IPS-NIHi7 (cell line): ENCODE measurements at regions not wholly inside any gene's neighbourhood (a gene's known extent, or its start where the extent isn't known, plus 50 kb on each side); places are given as distances from the start of the nearest gene placed in this dataset.
"Not testable (repeated sequence)": the region's sequence is repeated elsewhere in the genome, so short reads cannot be mapped to it uniquely, and the experiment has no call there.

Experiments used
- DNase-seq: peaks from one replicate; pipeline ENCODE4 v3.0.0; 2012; ENCODE audit warnings: mixed read lengths; ENCODE audit errors: extremely low spot score

DNA sequence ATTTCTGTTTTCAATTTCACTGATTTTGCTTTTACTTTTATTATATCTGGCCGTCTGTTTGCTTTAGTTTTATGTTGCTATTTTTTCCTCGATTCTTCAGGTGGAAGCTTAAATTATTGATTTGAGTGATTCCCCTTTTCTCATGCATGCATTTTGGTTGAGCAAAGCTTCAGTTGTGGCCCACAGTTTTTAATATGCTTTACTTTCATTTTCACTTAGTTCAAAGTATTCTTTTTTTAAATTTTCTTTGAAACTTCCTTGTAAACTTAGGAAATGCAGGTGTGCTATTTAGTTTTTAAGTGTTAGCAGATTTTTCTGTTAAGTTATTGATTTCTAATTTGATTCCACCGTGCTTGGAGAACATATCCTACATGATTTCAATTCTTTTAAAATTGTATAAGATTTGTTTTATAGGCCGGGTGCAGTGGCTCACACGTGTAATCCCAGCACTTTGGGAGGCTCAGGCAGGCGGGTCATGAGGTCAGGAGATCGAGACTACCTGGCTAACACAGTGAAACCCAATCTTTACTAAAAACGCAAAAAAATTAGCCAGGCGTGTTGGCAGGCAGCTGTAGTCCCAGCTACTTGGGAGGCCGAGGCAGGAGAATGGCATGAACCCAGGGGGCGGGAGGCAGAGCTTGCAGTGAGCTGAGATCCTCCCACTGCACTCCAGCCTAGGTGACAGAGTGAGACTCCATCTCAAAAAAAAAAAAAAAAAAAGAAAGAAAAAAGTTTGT lies 531.2 kb downstream of the KIF2B start:
- DNase-seq, result no peak

DNA sequence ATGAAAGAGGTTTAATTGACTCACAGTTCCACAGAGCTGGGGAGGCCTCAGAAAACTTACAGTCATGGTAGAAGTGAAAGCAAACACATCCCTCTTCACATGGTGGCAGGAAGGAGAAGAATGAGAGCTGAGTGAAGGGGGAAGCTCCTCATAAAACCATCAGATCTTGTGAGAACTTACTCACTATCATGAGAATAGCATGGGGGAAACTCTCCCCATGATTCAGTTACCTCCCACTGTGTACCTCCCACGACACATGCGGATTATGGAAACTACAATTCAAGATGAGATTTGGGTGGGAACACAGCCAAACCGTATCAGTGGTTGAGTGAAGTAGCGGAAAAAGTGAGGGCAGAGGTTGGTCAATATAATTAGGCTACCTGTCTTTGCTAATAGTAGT lies 538.3 kb downstream of the KIF2B start:
- DNase-seq, result not testable (repeated sequence)

- no peak for DNase-seq
Measured at GRCh38 chr17:54368906-54369305, 531.7 kb upstream of the TOM1L1 start.

DNA sequence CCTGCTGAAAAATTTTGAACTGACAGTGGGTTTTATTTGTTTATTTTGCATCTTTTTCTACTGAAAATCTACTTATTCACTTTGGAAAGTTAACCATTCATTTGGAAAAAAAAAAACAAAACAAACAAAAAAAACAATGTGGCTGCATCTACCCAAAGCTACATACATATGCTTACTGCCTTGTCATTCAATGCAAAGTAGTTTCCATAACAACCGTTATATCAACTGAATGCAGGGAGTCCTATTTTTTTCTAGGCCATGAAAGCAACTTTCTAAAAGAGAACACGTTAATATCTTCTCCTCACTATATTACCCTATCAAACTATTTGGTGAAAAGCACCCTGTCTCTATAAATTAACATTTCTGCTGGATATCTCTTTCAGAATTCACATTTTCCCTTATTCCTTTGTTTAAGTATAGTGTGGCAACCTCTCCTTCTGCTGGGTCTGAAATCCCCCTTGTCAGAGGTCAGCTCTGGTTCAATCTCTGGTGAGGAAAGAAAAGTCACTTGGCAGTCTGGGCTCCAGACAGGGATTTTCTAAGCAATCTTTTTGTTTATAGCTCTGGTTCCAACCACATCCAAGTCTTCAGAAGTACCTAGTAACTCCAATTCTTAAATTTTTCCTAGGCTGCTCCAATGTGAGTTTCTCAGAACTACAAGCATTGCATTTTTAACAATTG lies 528.4 kb upstream of the TOM1L1 start:
- peak; percentile 14 for DNase-seq

DNA sequence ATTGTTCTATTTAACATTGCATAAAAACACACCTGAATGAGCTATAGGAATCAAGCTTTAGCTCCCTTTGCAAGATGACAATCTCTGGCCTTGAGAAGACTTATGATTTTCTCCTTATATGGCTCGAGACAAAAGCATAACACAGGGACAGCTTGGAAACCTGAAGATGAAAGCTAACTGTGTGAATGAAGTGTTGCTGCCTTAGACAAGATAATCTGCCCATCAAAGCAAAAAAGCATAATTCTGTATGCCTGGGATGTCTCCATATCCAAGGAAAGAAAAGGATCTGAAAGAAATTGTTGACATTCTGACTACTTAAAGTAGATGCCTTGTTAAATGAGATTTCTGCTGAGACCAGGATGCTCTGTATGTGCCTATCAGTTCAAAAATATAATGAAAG lies 526.7 kb upstream of the TOM1L1 start:
- no peak for DNase-seq

GRCh38 chr17:54376409-54376808 lies 524.2 kb upstream of the TOM1L1 start:
- DNase-seq, result not testable (repeated sequence)

DNA sequence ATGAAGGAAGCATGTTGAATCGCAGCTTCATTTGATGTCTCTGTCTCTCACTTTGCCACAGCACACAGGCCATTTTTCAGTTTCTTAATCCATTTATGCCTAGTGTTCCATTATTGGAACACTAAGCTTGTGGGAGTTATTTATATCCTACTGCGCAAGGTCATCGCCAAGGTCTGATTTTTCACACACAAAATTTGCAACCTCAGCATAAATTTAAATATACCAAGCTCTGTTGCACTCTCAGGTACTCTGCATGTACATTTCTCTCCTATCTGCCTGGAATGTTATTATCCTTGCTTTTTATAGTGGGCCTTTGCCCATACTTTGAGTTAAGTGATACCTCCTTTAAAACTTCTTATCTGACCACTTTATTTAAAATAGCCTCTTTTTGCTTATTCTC lies 519.2 kb upstream of the TOM1L1 start:
- DNase-seq, result no peak

DNA sequence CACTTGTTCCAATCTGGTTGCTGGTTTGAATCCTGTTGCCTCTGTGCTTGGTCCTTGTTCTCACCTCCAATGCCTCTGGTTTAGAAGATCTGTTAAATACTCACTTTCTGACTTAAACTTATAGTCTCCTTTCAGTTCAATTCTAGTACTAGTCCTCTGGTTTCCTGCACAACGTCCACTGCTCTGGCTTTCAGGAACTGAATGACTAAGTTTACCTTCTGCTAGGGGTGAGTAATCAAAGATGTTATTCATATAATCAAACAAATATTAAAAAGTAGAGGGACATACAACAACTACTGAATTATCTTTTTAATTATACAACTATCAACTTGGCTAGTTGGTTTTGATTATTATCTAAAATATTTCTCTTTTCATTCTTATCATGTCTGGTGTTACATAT lies 496.4 kb upstream of the TOM1L1 start:
- no peak for DNase-seq

DNA sequence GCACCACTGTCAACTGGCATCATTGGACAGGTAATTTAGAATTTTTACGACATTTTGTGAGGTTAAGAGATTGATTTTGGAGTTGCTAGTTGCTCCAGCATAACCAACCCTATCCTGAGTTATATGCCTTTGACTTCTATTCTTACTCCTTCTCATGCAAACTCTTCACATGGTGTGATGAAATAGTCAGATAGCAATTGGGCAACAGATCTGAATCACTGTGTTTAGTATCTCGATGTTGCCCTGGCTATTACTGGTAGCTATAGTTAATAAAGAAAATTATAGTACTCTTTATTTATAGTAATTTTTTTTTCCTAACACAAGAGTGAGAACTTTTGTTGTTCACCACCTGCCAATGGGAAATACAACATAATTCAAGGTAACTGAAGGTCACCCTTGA lies 494.8 kb upstream of the TOM1L1 start:
- no peak for DNase-seq

DNA sequence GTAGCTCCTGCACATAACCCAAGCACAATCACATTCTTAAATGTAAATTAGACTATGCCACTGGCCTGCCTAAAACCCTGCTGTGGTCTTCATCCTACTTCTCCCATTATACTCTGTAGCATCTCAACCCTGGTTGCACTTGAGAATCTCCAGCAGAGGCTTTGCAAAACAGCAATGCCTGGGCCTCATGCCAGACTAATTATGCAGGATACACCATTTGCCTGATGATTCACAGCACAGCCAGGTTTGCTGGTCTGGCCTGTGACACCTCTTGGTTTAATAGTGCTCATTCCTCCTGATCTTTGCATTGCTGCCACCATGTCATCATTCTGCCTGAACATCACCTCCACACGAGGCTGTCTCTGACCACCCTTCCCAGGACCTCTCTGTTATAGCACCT lies 491.9 kb upstream of the TOM1L1 start:
- peak; percentile 13 for DNase-seq

DNA sequence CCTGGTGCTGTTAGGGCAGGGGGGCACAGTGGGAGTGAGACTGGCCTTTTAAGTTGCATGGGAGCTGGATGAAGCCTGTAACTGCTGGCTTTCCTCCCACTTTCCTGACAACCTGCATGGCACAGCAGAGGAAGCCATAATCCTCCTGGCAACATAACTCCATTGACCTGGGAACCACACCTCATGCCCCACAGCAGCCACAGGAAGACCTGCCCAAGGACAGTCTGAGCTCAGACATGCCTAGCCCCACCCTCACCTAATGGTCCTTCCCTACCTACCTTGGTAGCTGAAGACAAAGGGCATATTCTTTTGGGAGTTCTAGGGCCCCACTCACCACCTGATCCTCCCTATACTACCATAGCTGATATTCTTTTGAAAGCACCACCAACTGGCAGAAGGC lies 482.2 kb upstream of the TOM1L1 start:
- DNase-seq, result no peak

DNA sequence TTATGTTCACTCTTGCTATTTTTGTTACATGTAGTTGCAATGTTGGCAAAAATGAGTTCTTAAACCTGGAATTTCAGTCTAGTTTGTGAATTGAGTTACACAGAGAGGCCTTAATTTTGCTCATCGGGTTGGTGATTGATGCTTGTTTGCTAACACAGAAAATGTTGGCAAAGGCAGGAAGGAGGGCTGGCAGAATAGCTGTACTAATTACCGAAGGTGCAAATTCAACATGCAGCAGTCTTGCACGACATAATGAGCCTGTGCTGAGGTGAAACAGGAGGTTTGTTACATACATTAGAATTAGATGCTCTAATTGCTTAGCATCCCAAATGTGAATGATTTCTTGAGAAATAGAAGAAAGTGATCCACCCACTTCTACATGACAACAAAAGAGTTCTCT lies 475.0 kb upstream of the TOM1L1 start:
- no peak for DNase-seq

- DNase-seq, result peak; percentile 40
Measured at GRCh38 chr17:54426296-54426886, 474.3 kb upstream of the TOM1L1 start.

DNA sequence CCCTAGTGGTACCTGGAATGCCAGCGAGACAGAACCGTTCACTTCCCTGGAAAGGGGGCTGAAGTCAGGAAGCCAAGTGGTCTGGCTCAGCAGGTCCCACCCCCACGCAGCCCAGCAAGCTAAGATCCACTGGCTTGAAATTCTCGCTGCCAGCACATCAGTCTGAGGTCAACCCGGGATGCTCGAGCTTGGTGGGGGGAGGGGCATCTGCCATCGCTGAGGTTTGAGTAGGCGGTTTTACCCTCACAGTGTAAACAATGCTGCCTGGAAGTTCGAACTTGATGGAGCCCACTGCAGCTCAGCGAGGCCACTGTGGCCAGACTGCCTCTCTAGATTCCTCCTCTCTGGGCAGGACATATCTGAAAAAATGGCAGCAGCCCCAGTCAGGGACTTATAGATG lies 464.7 kb upstream of the TOM1L1 start:
- no peak for DNase-seq

- no peak for DNase-seq
Measured at GRCh38 chr17:54439816-54440215, 460.8 kb upstream of the TOM1L1 start.

GRCh38 chr17:54451051-54451450 lies 449.6 kb upstream of the TOM1L1 start:
- no peak for DNase-seq

DNA sequence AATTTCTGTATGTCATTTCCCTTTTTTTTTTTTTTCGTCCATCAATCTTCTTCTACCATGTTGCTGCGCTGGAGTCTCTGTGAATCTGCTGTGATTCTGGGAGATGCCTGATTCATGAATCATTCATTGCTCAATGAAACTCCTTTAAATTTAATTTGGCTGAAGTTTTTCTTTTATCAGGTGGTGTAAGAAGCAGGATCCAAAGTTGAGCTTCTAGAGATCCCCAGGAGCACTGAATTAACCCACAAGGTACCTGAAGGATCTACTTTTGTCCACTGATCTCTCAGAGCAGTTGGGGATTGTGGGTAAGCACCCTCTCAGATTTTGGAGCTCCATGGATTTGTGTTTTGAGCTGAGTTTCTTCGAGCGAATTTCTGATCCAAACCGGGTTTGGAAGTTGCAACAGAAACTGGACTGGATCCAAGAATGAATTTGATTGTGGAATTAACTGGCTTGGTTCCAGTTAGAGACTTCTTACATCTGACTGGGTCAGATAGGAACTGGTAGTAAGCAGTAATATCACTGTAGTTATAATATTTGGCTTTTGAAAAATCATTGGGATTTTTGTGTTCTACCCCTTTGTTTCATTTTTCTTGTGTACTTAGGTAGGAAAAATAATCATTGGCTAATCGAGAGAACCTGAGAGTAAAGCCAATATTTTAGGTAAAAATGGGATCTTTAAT lies 447.8 kb upstream of the TOM1L1 start:
- no peak for DNase-seq

- DNase-seq, result no peak
Measured at GRCh38 chr17:54455251-54455868, 445.3 kb upstream of the TOM1L1 start.

DNA sequence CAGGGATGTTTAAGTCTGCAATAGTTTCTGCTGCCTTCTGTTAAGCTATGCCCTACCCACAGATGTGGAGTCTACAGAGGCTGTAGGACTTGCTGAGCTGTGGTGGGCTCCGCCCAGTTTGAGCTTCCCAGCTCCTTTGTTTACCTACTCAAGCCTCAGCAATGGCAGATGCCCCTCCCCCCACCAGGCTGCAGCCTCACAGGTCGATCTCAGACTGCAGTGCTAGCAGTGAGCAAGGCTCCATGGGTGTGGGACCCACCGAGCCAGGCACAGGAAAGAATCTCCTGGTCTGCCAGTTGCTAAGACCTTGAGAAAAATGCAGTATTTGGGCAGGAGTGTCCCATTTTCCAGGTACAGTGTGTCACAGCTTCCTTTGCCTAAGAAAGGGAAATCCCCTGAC lies 435.2 kb upstream of the TOM1L1 start:
- not testable (repeated sequence) for DNase-seq

GRCh38 chr17:54466875-54467274 lies 433.8 kb upstream of the TOM1L1 start:
- DNase-seq, result no peak

DNA sequence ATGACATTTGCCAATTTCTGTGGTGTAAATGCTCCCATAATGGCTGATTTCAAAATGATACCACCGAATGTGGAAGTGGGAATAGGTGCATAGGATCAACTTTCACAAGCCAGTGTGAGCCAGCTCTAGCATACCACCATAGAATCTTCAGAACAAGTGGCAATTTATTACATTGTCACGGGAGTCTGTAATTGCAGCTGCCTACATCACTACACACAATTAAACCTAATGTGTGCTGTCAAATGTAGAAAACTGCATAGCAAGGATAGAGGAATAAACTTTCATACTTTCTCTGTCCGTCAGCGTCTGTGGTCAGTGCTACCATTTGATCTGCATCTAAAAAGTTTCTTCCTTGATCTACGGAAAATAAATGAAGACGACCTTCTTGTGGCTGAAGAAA lies 417.8 kb upstream of the TOM1L1 start:
- DNase-seq, result no peak

GRCh38 chr17:54493691-54494090 lies 407.0 kb upstream of the TOM1L1 start:
- DNase-seq, result no peak
